ENCODE measurements at regions not wholly inside any gene's neighbourhood (a gene's known extent, or its start where the extent isn't known, plus 50 kb on each side); places are given as distances from the start of the nearest gene placed in this dataset.

DNA sequence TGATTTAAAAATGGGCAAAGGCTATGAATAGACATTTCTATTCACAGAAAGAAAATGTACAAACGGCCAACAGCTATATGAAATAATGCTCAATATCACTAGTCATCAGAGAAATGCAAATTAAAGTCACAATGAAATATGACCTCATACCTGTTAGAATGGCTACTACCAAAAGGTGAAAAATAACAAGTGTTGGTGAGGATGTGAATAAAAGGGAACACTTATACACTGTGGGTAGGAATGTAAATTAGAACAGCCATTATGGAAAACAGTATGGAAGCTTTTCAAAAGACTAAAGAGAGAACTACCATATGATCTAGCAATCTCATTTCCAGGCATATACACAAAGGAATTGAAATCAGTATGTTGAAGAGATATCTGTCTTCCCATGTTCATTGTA lies 118.9 kb upstream of the SPOPL start:
- TF ChIP-seq POLR2AphosphoS5 (IDR thresholded peaks at IDR 0.05; ENCODE audit: low read depth) (no peak), EZH2 (IDR thresholded peaks at IDR 0.05; ENCODE audit: low read depth, unreplicated experiment) (no peak), ZNF331 (CRISPR knock-in tag; IDR thresholded peaks at IDR 0.05; ENCODE audit: low read depth) (no peak), STAT1 (IDR thresholded peaks at IDR 0.05; ENCODE audit: unreplicated experiment) (no peak), NANOG (IDR thresholded peaks at IDR 0.05; ENCODE audit: borderline replicate concordance) (no peak), ZNF114 (CRISPR knock-in tag; IDR thresholded peaks at IDR 0.05) (no peak), JUNB (IDR thresholded peaks at IDR 0.05; ENCODE audit: unreplicated experiment) (no peak), EZH2phosphoT487 (IDR thresholded peaks at IDR 0.05; ENCODE audit: unreplicated experiment) (no peak), CREB1 (CRISPR knock-in tag; IDR thresholded peaks at IDR 0.05; ENCODE audit: low read depth) (no peak)
- TF ChIP-seq, protein P1, sequence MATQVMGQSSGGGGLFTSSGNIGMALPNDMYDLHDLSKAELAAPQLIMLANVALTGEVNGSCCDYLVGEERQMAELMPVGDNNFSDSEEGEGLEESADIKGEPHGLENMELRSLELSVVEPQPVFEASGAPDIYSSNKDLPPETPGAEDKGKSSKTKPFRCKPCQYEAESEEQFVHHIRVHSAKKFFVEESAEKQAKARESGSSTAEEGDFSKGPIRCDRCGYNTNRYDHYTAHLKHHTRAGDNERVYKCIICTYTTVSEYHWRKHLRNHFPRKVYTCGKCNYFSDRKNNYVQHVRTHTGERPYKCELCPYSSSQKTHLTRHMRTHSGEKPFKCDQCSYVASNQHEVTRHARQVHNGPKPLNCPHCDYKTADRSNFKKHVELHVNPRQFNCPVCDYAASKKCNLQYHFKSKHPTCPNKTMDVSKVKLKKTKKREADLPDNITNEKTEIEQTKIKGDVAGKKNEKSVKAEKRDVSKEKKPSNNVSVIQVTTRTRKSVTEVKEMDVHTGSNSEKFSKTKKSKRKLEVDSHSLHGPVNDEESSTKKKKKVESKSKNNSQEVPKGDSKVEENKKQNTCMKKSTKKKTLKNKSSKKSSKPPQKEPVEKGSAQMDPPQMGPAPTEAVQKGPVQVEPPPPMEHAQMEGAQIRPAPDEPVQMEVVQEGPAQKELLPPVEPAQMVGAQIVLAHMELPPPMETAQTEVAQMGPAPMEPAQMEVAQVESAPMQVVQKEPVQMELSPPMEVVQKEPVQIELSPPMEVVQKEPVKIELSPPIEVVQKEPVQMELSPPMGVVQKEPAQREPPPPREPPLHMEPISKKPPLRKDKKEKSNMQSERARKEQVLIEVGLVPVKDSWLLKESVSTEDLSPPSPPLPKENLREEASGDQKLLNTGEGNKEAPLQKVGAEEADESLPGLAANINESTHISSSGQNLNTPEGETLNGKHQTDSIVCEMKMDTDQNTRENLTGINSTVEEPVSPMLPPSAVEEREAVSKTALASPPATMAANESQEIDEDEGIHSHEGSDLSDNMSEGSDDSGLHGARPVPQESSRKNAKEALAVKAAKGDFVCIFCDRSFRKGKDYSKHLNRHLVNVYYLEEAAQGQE (IDR thresholded peaks at IDR 0.05; ENCODE audit: unreplicated experiment) = no peak
- TF ChIP-seq, protein P2, sequence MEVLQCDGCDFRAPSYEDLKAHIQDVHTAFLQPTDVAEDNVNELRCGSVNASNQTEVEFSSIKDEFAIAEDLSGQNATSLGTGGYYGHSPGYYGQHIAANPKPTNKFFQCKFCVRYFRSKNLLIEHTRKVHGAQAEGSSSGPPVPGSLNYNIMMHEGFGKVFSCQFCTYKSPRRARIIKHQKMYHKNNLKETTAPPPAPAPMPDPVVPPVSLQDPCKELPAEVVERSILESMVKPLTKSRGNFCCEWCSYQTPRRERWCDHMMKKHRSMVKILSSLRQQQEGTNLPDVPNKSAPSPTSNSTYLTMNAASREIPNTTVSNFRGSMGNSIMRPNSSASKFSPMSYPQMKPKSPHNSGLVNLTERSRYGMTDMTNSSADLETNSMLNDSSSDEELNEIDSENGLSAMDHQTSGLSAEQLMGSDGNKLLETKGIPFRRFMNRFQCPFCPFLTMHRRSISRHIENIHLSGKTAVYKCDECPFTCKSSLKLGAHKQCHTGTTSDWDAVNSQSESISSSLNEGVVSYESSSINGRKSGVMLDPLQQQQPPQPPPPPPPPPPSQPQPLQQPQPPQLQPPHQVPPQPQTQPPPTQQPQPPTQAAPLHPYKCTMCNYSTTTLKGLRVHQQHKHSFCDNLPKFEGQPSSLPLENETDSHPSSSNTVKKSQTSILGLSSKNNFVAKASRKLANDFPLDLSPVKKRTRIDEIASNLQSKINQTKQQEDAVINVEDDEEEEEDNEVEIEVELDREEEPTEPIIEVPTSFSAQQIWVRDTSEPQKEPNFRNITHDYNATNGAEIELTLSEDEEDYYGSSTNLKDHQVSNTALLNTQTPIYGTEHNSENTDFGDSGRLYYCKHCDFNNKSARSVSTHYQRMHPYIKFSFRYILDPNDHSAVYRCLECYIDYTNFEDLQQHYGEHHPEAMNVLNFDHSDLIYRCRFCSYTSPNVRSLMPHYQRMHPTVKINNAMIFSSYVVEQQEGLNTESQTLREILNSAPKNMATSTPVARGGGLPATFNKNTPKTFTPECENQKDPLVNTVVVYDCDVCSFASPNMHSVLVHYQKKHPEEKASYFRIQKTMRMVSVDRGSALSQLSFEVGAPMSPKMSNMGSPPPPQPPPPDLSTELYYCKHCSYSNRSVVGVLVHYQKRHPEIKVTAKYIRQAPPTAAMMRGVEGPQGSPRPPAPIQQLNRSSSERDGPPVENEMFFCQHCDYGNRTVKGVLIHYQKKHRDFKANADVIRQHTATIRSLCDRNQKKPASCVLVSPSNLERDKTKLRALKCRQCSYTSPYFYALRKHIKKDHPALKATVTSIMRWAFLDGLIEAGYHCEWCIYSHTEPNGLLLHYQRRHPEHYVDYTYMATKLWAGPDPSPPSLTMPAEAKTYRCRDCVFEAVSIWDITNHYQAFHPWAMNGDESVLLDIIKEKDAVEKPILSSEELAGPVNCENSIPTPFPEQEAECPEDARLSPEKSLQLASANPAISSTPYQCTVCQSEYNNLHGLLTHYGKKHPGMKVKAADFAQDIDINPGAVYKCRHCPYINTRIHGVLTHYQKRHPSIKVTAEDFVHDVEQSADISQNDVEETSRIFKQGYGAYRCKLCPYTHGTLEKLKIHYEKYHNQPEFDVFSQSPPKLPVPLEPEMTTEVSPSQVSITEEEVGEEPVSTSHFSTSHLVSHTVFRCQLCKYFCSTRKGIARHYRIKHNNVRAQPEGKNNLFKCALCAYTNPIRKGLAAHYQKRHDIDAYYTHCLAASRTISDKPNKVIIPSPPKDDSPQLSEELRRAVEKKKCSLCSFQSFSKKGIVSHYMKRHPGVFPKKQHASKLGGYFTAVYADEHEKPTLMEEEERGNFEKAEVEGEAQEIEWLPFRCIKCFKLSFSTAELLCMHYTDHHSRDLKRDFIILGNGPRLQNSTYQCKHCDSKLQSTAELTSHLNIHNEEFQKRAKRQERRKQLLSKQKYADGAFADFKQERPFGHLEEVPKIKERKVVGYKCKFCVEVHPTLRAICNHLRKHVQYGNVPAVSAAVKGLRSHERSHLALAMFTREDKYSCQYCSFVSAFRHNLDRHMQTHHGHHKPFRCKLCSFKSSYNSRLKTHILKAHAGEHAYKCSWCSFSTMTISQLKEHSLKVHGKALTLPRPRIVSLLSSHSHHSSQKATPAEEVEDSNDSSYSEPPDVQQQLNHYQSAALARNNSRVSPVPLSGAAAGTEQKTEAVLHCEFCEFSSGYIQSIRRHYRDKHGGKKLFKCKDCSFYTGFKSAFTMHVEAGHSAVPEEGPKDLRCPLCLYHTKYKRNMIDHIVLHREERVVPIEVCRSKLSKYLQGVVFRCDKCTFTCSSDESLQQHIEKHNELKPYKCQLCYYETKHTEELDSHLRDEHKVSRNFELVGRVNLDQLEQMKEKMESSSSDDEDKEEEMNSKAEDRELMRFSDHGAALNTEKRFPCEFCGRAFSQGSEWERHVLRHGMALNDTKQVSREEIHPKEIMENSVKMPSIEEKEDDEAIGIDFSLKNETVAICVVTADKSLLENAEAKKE (CRISPR knock-in tag; IDR thresholded peaks at IDR 0.05) = no peak
- TF ChIP-seq, protein P3, sequence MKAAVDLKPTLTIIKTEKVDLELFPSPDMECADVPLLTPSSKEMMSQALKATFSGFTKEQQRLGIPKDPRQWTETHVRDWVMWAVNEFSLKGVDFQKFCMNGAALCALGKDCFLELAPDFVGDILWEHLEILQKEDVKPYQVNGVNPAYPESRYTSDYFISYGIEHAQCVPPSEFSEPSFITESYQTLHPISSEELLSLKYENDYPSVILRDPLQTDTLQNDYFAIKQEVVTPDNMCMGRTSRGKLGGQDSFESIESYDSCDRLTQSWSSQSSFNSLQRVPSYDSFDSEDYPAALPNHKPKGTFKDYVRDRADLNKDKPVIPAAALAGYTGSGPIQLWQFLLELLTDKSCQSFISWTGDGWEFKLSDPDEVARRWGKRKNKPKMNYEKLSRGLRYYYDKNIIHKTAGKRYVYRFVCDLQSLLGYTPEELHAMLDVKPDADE (IDR thresholded peaks at IDR 0.05) = no peak
- TF ChIP-seq, protein P4, sequence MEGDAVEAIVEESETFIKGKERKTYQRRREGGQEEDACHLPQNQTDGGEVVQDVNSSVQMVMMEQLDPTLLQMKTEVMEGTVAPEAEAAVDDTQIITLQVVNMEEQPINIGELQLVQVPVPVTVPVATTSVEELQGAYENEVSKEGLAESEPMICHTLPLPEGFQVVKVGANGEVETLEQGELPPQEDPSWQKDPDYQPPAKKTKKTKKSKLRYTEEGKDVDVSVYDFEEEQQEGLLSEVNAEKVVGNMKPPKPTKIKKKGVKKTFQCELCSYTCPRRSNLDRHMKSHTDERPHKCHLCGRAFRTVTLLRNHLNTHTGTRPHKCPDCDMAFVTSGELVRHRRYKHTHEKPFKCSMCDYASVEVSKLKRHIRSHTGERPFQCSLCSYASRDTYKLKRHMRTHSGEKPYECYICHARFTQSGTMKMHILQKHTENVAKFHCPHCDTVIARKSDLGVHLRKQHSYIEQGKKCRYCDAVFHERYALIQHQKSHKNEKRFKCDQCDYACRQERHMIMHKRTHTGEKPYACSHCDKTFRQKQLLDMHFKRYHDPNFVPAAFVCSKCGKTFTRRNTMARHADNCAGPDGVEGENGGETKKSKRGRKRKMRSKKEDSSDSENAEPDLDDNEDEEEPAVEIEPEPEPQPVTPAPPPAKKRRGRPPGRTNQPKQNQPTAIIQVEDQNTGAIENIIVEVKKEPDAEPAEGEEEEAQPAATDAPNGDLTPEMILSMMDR (conservative IDR thresholded peaks at IDR 0.05; ENCODE audit: low read depth in 2 of 2) = no peak
- no peak overlapping the region for H3K4me3 Mint-ChIP-seq

More for the DNA sequence above, 118.9 kb upstream of the SPOPL start:
- Mint-ChIP-seq H3K27me3 (ENCODE audit: insufficient read depth, low read depth, poor library complexity) (no peaks in the 10 kb centered on the region), H3K27ac (no peak overlapping the region), H3K36me3 (ENCODE audit: low read depth) (no peaks in the 10 kb centered on the region), H3K4me1 (no peaks in the 10 kb centered on the region), H3K9me3 (no peaks in the 10 kb centered on the region; the same call in 2 of the 3 replicates)
- H3K27ac ChIP-seq (ENCODE audit: low read depth) = no peak overlapping the region
- no peaks in the 10 kb centered on the region for H3K4me1 ChIP-seq (ENCODE audit: insufficient read depth)
- no peaks in the 10 kb centered on the region; the same call in 1 of the 2 replicates for H3K9me2 ChIP-seq (ENCODE audit: insufficient read depth)
- H3K4me3 ChIP-seq = no peak overlapping the region
- no peaks in the 10 kb centered on the region for H3F3A ChIP-seq (replicated peaks; ENCODE audit: low read depth)
- no peak for DNase-seq (ENCODE audit: low spot score)
- H3K27me3 ChIP-seq (ENCODE audit: insufficient read depth) = no peaks in the 10 kb centered on the region
- H4K20me1 ChIP-seq (replicated peaks; ENCODE audit: insufficient read depth) = no peaks in the 10 kb centered on the region
- no peak overlapping the region for H3K4me2 ChIP-seq
- H2AFZ ChIP-seq = no peak overlapping the region
- no peak for ATAC-seq
- no peaks in the 10 kb centered on the region for H3K36me3 ChIP-seq (ENCODE audit: insufficient read depth)
- no peaks in the 10 kb centered on the region for H3K79me2 ChIP-seq (replicated peaks; ENCODE audit: insufficient read depth)

Measured in GM23338 (cell line).